ENCODE measurements at regions not wholly inside any gene's neighbourhood (a gene's known extent, or its start where the extent isn't known, plus 50 kb on each side); places are given as distances from the start of the nearest gene placed in this dataset.

DNA sequence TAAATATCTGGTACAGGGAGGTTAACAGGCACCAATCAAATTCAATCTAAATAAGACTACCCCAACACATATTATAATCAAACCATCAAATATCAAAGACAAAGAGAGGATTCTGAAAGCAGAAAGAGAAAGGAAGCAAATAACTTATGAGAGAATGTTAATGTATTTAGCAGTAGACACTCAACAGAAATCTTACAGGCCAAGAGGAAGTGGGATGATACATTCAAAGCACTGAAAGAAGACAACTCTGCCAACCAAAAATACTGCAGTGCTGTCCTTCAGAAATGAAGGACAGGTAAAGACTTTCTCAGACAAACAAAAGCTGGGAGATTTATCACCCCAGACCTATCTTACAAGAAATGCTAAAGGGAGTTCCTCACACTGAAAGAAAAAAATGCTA lies 95.9 kb upstream of the PTHLH start:
- TF ChIP-seq POLR2AphosphoS5 (IDR thresholded peaks at IDR 0.05; ENCODE audit: low read depth, low read length) (no peak), POLR2A (IDR thresholded peaks at IDR 0.05; ENCODE audit: low read depth, low read length) (no peak), POU2F2 (IDR thresholded peaks at IDR 0.05; ENCODE audit: low read depth, low read length) (no peak), TAF1 (IDR thresholded peaks at IDR 0.05; ENCODE audit: low read depth, low read length) (no peak)
